Kidney epithelial cell (primary cell): ENCODE measurements at regions not wholly inside any gene's neighbourhood (a gene's known extent, or its start where the extent isn't known, plus 50 kb on each side); places are given as distances from the start of the nearest gene placed in this dataset.
"Not testable (repeated sequence)": the region's sequence is repeated elsewhere in the genome, so short reads cannot be mapped to it uniquely, and the experiment has no call there.

ENCODE experiments used
- DNase-seq: peaks from one replicate; pipeline ENCODE4 v3.0.0-alpha.2; 2010; ENCODE audit warnings: low read depth
- H3K27me3 ChIP-seq: 2 replicates; pipeline ENCODE4 v1.6.0; 2011; ENCODE audit warnings: low read length; ENCODE audit not compliant: control insufficient read depth, insufficient read depth
- H3K36me3 ChIP-seq: 2 replicates; pipeline ENCODE4 v1.5.1; 2011; ENCODE audit warnings: low read length; ENCODE audit not compliant: control insufficient read depth, insufficient read depth
- H3K4me3 ChIP-seq: 2 replicates; pipeline ENCODE4 v1.5.1; 2011; ENCODE audit warnings: low read depth, mild to moderate bottlenecking, control low read depth, low read length
- TF ChIP-seq, protein P1 (sequence below): IDR thresholded peaks from 2 replicates; pipeline ENCODE4 v1.5.1; 2011; ENCODE audit warnings: mild to moderate bottlenecking, moderate library complexity, low read length, control low read depth, inconsistent platforms; ENCODE audit not compliant: insufficient read depth, poor library complexity, severe bottlenecking

DNA sequence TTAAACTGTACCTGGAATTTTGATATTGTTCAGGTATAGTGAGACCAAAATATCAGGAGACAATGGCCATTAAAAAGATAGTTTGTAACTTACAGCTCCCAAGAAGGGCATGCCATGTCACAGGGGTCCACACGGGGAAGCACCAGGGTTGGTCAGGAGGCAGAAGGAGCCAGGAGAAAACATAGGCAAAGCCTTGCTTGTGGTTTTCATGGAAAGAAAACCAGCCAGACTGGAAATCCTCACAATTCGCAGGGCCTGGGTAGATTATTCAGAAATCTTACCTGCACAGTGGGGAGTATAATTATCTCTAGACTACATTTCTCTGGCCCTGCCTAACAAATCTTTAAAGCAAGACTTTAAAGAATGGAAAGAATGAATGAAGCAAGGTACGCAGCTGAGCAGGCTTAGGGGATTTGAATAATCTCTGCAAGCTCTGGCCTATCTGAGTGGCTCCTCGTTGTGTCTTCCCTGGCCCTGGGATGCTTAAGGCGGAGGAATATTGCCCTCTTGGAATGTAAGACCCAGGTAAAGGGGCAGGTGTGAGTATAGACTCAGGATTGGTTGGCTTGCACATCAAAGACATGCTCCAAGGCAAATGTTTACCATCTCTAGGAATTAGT is 66.9 kb upstream of the CDC42EP3 start:
- Histone ChIP-seq H3K27me3 (no peaks in the 10 kb centered on the region), H3K4me3 (no peak overlapping the region), H3K36me3 (no peaks in the 10 kb centered on the region)
- TF ChIP-seq, protein P1, sequence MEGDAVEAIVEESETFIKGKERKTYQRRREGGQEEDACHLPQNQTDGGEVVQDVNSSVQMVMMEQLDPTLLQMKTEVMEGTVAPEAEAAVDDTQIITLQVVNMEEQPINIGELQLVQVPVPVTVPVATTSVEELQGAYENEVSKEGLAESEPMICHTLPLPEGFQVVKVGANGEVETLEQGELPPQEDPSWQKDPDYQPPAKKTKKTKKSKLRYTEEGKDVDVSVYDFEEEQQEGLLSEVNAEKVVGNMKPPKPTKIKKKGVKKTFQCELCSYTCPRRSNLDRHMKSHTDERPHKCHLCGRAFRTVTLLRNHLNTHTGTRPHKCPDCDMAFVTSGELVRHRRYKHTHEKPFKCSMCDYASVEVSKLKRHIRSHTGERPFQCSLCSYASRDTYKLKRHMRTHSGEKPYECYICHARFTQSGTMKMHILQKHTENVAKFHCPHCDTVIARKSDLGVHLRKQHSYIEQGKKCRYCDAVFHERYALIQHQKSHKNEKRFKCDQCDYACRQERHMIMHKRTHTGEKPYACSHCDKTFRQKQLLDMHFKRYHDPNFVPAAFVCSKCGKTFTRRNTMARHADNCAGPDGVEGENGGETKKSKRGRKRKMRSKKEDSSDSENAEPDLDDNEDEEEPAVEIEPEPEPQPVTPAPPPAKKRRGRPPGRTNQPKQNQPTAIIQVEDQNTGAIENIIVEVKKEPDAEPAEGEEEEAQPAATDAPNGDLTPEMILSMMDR: no peak
- no peak for DNase-seq

DNA sequence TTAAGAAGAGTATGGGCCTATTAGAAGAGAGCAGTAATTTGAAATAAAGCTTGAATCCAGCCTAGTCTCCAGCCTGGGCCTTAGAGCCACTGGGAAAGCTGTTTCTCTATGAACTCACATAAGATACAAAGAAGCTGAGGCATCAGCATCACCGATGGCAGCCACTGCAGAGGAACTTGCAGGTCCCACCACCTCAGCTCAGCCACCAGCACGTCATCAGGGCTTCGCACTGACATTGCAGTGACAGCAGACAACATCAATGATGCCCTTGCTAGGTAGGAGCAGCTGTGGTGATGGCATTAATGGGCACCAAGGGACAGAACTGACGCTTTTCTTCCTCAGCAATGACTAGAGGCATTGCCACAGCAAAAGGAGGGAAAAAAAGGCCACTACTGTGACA is 67.7 kb upstream of the CDC42EP3 start:
- TF ChIP-seq, protein P1: no peak
- Histone ChIP-seq H3K4me3 (no peak overlapping the region), H3K36me3 (no peaks in the 10 kb centered on the region), H3K27me3 (no peaks in the 10 kb centered on the region)
- DNase-seq: no peak

DNA sequence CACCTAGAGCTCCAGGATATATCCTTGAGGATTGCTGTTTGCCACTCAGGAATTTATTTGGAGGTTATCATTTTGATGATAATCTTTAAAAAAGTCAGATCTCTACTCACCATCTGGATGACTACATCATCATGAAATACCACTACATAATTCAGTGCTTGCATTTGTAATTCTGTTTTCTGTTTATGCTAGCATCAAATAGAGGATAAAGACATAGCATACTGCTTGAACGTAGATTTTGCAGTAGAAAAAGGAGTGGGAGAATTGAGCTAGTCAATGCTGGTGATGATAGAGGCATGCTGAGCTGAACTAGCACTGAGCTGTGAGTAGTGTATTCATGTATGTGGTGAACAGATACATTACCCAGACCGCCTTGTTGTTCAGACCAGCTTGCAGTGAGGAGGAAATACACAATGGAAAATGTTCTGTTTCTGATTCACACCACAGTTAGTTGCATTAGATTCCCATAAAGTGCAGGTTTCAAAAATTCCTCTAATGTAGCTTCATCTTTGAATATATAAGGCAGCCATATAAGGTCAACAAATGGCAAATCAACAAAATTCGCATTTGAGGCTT is 68.8 kb upstream of the CDC42EP3 start:
- Histone ChIP-seq H3K27me3 (no peaks in the 10 kb centered on the region), H3K36me3 (no peaks in the 10 kb centered on the region), H3K4me3 (no peak overlapping the region)
- TF ChIP-seq, protein P1: no peak
- no peak for DNase-seq

DNA sequence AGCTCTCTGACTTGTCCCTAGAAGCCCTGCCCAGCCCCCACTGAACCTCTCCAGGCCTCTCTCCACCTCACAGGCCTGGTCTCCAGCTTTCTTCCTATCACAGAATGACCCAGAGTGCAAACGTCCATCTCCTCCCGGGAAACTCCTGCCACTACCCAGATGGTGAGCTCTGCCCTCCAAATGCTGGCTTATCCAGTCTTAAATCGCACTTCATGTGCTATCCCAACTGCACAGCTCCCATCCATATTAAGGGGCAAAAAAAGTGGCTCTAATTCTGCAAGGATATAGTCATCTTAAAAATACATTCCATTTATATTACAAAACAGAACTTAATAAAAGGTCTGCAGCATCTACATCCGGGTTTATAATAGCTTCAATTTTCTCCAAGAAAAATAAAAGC is 70.8 kb upstream of the CDC42EP3 start:
- DNase-seq: no peak
- Histone ChIP-seq H3K27me3 (no peaks in the 10 kb centered on the region), H3K36me3 (no peaks in the 10 kb centered on the region), H3K4me3 (no peak overlapping the region)
- TF ChIP-seq, protein P1: no peak

DNA sequence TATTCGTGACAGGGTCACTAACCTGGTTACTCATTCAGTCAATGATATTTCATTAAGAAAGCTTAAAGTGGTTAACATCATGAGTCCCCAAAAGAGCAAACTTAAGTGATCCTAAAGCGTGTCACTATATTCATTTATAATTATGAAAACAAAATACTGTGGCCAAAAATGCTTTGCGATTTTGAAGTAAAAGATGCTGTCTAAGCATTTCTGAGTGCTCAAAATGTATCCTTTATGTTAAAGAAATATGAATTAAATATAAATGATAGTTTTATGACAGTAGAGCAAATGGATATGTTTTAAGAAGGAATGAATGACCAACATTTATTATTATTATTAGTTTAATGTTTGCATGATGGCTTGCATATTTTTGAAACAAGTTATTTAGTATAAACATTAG is 72.6 kb upstream of the CDC42EP3 start:
- Histone ChIP-seq H3K27me3 (no peaks in the 10 kb centered on the region), H3K4me3 (no peak overlapping the region), H3K36me3 (no peaks in the 10 kb centered on the region)
- DNase-seq: no peak
- TF ChIP-seq, protein P1: no peak

DNA sequence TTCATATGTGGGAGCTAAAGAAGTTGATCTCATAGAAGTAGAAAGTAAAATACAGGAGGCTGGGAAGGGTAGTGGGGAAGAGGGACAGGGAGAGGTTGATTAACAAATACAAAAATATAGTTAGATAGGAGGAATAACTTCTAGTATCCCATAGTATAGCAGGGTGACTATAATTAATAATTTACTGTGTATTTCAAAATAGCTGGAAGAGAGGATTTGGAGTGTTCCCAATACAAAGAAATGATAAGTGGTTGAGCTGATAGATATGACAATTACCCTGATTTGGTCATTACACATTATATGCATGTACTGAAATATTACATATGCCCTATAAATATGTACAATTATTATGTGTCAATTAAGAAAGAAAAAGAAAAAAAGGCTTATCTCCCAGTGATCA is 73.5 kb upstream of the CDC42EP3 start:
- H3K4me3 ChIP-seq, H3K27me3 ChIP-seq, DNase-seq, H3K36me3 ChIP-seq: not testable (repeated sequence)

DNA sequence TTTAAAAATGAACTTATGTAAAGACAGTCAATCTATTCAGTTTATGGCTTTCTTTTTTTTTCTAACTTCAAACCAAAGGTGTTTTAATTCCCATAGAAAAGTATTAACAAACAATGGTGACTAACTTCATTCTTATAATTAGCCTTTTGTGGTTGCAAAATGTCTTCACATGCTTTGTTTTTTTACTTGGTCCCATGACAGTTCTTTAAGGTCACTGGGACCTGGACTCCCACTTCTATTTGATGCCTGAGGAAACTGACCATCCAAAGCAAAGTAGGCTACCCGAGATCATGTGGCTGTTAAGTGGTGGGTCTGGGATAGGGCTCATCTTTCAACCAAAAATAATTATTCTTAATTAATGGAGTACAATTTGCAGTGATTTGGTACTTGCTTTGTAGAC is 74.6 kb upstream of the CDC42EP3 start:
- not testable (repeated sequence) for H3K27me3 ChIP-seq, DNase-seq, H3K36me3 ChIP-seq, H3K4me3 ChIP-seq
